ENCODE measurements at regions not wholly inside any gene's neighbourhood (a gene's known extent, or its start where the extent isn't known, plus 50 kb on each side); places are given as distances from the start of the nearest gene placed in this dataset.
"Not testable (repeated sequence)": the region's sequence is repeated elsewhere in the genome, so short reads cannot be mapped to it uniquely, and the experiment has no call there.

DNA sequence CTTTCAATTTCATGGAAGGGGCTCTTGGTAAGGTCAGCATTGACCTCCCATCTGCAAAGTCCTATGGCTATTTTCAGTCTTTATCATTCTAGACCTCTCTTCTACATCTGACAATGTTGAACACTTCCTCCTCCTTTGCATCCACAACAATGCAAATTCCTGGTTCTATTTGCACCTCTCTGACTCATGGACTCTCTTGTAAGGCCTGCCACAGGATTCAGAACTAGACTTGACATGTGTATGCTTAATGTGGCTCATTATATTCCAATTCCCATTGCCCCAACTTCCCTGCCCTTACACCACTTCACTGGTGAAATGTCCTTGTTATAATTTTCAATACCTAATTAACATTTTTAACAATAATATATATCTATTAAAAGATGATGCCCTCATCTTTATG, 314.3 kb upstream of the FGF13 start:
- Mint-ChIP-seq H3K36me3 (no peaks in the 10 kb centered on the region), H3K4me1 (no peaks in the 10 kb centered on the region), H3K27ac (no peak overlapping the region), H3K4me3 (no peak overlapping the region), H3K27me3 (ENCODE audit: low read depth) (no peaks in the 10 kb centered on the region), H3K9me3 (no peaks in the 10 kb centered on the region)
- no peak for DNase-seq (ENCODE audit: low spot score in 2 of 2, unreplicated experiment in 2 of 2)
- TF ChIP-seq, protein P1, sequence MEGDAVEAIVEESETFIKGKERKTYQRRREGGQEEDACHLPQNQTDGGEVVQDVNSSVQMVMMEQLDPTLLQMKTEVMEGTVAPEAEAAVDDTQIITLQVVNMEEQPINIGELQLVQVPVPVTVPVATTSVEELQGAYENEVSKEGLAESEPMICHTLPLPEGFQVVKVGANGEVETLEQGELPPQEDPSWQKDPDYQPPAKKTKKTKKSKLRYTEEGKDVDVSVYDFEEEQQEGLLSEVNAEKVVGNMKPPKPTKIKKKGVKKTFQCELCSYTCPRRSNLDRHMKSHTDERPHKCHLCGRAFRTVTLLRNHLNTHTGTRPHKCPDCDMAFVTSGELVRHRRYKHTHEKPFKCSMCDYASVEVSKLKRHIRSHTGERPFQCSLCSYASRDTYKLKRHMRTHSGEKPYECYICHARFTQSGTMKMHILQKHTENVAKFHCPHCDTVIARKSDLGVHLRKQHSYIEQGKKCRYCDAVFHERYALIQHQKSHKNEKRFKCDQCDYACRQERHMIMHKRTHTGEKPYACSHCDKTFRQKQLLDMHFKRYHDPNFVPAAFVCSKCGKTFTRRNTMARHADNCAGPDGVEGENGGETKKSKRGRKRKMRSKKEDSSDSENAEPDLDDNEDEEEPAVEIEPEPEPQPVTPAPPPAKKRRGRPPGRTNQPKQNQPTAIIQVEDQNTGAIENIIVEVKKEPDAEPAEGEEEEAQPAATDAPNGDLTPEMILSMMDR (IDR thresholded peaks at IDR 0.05; ENCODE audit: unreplicated experiment) = no peak

DNA sequence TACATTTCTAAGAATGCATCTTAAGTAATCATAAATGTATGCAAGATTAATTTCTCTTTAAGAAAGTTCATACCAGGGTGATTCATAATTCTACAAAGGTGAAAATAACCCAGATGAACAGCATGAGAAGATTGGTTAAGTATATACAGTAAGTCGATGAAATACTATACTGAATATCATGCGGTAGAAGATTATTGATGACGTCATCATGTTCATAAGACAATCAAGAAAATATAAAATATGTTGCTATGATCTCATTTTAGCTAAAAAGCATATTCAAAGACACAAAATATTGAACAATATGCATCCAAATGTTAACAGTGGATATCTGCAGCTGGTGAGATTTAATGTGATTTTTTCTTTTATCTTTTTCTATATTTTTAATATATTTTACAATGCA, 312.0 kb upstream of the FGF13 start:
- no peaks in the 10 kb centered on the region for H3K27me3 Mint-ChIP-seq (ENCODE audit: low read depth)
- no peaks in the 10 kb centered on the region for H3K9me3 Mint-ChIP-seq
- no peak overlapping the region for H3K27ac Mint-ChIP-seq
- no peaks in the 10 kb centered on the region for H3K36me3 Mint-ChIP-seq
- no peaks in the 10 kb centered on the region for H3K4me1 Mint-ChIP-seq
- TF ChIP-seq, protein P1 (IDR thresholded peaks at IDR 0.05; ENCODE audit: unreplicated experiment) = no peak
- H3K4me3 Mint-ChIP-seq = no peak overlapping the region
- DNase-seq (ENCODE audit: low spot score in 2 of 2, unreplicated experiment in 2 of 2) = no peak

DNA sequence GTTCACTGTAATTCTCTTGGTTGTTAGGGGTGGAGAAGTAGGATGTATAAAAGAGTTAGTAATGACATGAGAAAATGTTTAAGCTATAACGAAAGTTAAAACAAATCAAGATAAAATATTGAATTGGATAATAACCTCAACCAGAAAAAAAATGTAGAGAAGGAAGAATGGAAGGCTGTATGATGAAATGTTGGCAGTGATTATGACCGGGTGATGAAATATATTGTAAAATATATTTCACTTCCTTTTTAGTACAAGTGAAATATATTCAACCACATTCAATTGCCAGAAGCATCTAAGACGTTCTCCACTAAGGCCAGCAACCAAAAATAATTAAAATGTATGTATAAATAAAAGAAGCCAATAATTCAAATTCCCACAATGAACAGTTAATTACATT, 309.3 kb upstream of the FGF13 start:
- Mint-ChIP-seq H3K36me3 (no peaks in the 10 kb centered on the region), H3K27me3 (ENCODE audit: low read depth) (no peaks in the 10 kb centered on the region), H3K4me3 (no peak overlapping the region), H3K9me3 (peaks cover 7% of the 10 kb centered on the region), H3K4me1 (no peaks in the 10 kb centered on the region), H3K27ac (no peak overlapping the region)
- TF ChIP-seq, protein P1 (IDR thresholded peaks at IDR 0.05; ENCODE audit: unreplicated experiment) = no peak
- DNase-seq (ENCODE audit: low spot score in 2 of 2, unreplicated experiment in 2 of 2) = no peak

DNA sequence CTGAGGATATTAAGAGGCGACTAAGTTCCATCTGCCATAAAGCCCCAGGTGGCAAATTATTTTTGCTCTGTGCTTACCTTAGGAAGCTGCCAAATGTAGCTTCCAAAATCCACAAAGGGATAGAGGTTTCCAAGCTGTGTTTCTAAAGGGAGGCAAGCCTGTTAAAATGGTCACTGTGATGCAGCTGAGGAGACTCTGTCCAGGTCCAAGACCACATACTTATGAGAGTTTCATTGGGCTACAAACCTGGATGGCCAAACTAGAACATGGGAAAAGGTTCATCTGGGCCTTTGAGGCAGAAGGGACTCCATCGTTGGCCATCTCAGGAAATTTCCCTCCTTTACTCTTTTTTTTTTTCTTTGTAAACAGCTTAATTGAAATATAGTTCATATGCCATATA, 306.9 kb upstream of the FGF13 start:
- H3K36me3 Mint-ChIP-seq = no peaks in the 10 kb centered on the region
- no peak overlapping the region for H3K4me3 Mint-ChIP-seq
- no peak overlapping the region for H3K27ac Mint-ChIP-seq
- H3K9me3 Mint-ChIP-seq = peaks cover 27% of the 10 kb centered on the region
- TF ChIP-seq, protein P1 (IDR thresholded peaks at IDR 0.05; ENCODE audit: unreplicated experiment) = no peak
- no peaks in the 10 kb centered on the region for H3K4me1 Mint-ChIP-seq
- H3K27me3 Mint-ChIP-seq (ENCODE audit: low read depth) = no peaks in the 10 kb centered on the region
- no peak for DNase-seq (ENCODE audit: low spot score in 2 of 2, unreplicated experiment in 2 of 2)

DNA sequence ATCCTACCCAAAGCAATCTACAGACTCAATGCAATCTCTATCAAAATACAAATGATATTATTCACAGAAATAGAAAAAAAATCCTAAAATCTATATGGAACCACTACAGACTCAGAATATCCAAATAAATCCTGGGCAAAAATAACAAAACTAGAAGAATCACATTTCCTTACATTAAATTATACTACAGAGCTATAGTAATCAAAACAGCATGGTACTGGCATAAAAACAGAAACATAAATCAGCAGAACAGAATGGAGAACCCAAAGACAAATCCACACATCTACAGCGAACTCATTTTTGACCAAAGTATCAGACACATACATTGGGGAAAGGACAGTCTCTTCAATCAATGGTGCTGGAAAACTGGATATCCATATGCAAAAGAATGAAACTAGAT, 304.1 kb upstream of the FGF13 start:
- Mint-ChIP-seq H3K4me3 (no peak overlapping the region), H3K36me3 (no peaks in the 10 kb centered on the region), H3K27me3 (ENCODE audit: low read depth) (no peaks in the 10 kb centered on the region), H3K27ac (no peak overlapping the region), H3K9me3 (peaks cover 51% of the 10 kb centered on the region), H3K4me1 (no peaks in the 10 kb centered on the region)
- DNase-seq (ENCODE audit: low spot score in 2 of 2, unreplicated experiment in 2 of 2) = no peak
- TF ChIP-seq, protein P1 (IDR thresholded peaks at IDR 0.05; ENCODE audit: unreplicated experiment) = no peak

DNA sequence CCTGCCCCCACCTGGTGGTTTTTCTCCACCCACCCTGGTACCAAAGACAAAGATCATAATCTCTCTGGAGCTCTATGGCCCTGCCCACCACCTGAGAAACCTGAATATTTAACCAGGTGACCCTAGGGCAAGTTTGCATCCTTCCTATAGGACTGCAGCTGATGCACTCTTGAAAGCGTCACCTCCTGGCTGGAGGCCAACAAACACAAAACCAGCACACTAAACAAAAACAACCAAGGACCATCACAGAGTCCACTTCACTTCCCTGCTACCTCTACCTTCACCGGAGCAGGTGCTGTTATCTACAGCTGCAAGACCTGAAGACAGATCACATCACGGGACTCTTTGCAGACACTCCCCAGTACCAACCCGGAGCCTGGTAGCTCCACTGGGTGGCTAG, 296.7 kb upstream of the FGF13 start:
- no peak overlapping the region for H3K4me3 Mint-ChIP-seq
- H3K27ac Mint-ChIP-seq = no peak overlapping the region
- H3K27me3 Mint-ChIP-seq (ENCODE audit: low read depth) = no peaks in the 10 kb centered on the region
- no peaks in the 10 kb centered on the region for H3K36me3 Mint-ChIP-seq
- TF ChIP-seq, protein P1 (IDR thresholded peaks at IDR 0.05; ENCODE audit: unreplicated experiment) = no peak
- DNase-seq (ENCODE audit: low spot score in 2 of 2, unreplicated experiment in 2 of 2) = no peak
- H3K4me1 Mint-ChIP-seq = no peaks in the 10 kb centered on the region
- peaks cover 42% of the 10 kb centered on the region for H3K9me3 Mint-ChIP-seq

DNA sequence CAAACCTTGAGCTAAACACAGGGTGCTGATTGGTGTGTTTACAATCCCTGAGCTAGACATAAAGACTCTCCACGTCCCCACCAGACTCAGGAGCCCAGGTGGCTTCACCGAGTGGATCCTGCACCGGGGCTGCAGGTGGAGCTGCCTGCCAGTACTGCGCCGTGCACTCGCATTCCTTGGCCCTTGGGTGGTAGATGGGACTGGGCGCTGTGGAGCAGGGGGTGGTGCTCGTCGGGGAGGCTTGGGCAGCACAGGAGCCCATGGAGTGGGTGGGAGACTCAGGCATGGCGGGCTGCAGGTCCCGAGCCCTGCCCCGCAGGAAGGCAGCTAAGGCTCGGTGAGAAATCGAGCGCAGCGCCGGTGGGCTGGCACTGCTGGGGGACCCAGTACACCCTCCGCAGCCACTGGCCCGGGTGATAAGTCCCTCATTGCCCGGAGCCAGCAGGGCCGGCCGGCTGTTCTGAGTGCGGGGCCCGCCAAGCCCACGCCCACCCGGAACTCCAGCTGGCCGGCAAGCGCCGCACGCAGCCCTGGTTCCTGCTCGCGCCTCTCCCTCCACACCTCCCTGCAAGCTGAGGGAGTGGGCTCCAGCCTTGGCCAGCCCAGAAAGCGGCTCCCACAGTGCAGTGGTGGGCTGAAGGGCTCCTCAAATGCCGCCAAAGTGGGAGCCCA, 292.5 kb upstream of the FGF13 start:
- H3K27me3 Mint-ChIP-seq (ENCODE audit: low read depth); H3K36me3 Mint-ChIP-seq; DNase-seq (ENCODE audit: low spot score in 2 of 2, unreplicated experiment in 2 of 2); H3K27ac Mint-ChIP-seq; H3K4me1 Mint-ChIP-seq; H3K4me3 Mint-ChIP-seq: not testable (repeated sequence)
- H3K9me3 Mint-ChIP-seq = peaks cover 24% of the 10 kb centered on the region
